Osteoblast (primary cell): ENCODE measurements at regions not wholly inside any gene's neighbourhood (a gene's known extent, or its start where the extent isn't known, plus 50 kb on each side); places are given as distances from the start of the nearest gene placed in this dataset.

Source experiments
- DNase-seq: peaks from one replicate; pipeline ENCODE4 v3.0.0; 2011; ENCODE audit warnings: low spot score, mixed read lengths; ENCODE audit not compliant: insufficient read length; ENCODE audit errors: missing footprints
- H2AFZ ChIP-seq: 2 replicates; pipeline ENCODE4 v1.6.0; 2011; ENCODE audit warnings: mild to moderate bottlenecking, low read length
- H3K27ac ChIP-seq: 2 replicates; pipeline ENCODE4 v1.5.1; 2011; ENCODE audit warnings: mild to moderate bottlenecking, low read depth, low read length, moderate library complexity
- H3K27me3 ChIP-seq: 2 replicates; pipeline ENCODE4 v1.6.0; 2012; ENCODE audit warnings: mild to moderate bottlenecking, control low read depth, inconsistent platforms, low read length, moderate library complexity; ENCODE audit not compliant: insufficient read depth
- H3K36me3 ChIP-seq: 2 replicates; pipeline ENCODE4 v1.5.1; 2011; ENCODE audit warnings: mild to moderate bottlenecking, low read length, control low read depth, moderate library complexity; ENCODE audit not compliant: insufficient read depth
- H3K4me1 ChIP-seq: 2 replicates; pipeline ENCODE4 v1.5.1; 2011; ENCODE audit warnings: mild to moderate bottlenecking, low read length, control low read depth, moderate library complexity; ENCODE audit not compliant: insufficient read depth
- H3K4me2 ChIP-seq: 2 replicates; pipeline ENCODE4 v1.6.0; 2011; ENCODE audit warnings: mild to moderate bottlenecking, low read length; ENCODE audit not compliant: insufficient read depth
- H3K4me3 ChIP-seq: fragments of 200-600 bp; sonication (generic); 3 replicates; pipeline ENCODE4 v1.5.1; 2012; ENCODE audit warnings: mild to moderate bottlenecking, low read length, inconsistent platforms; ENCODE audit not compliant: insufficient read depth
- H3K79me2 ChIP-seq: 2 replicates; pipeline ENCODE4 v1.6.0; 2012; ENCODE audit warnings: mild to moderate bottlenecking, low read length, control low read depth, inconsistent platforms; ENCODE audit not compliant: insufficient read depth
- H3K9me3 ChIP-seq: 2 replicates; pipeline ENCODE4 v1.5.1; 2011; ENCODE audit warnings: low read depth, low read length, control low read depth
- H4K20me1 ChIP-seq: 2 replicates; pipeline ENCODE4 v1.6.0; 2012; ENCODE audit warnings: mild to moderate bottlenecking, low read length, control low read depth; ENCODE audit not compliant: insufficient read depth
- TF ChIP-seq, protein P1 (sequence below): IDR thresholded peaks from 2 replicates; pipeline ENCODE4 v1.5.1; 2011; ENCODE audit warnings: mild to moderate bottlenecking, low read depth, low read length, moderate library complexity; ENCODE audit errors: extremely low read depth

DNA sequence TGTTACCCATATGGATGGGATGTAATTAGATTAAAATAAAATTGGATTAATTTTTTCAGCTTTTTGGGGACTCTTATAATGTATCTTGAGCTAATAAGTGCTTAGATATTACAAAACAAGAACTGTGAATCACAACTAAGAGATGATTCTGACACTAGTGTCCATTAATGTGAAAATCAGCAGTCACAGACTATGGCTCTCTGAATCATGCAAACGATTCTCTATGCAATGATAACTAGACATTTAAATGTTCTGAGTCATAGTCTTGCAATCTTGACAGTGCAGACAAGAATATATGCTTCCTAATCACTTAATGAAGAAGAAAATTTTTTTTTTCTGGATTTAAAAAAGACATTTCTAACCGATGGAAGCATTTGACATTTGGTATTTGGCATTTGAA lies 82.2 kb upstream of the OPRM1 start:
- Histone ChIP-seq H2AFZ (no peak overlapping the region), H4K20me1 (no peaks in the 10 kb centered on the region), H3K27ac (no peak overlapping the region), H3K27me3 (no peaks in the 10 kb centered on the region), H3K4me1 (no peaks in the 10 kb centered on the region), H3K79me2 (no peaks in the 10 kb centered on the region), H3K4me2 (no peak overlapping the region), H3K9me3 (no peaks in the 10 kb centered on the region), H3K36me3 (no peaks in the 10 kb centered on the region), H3K4me3 (no peak overlapping the region)
- no peak for DNase-seq
- TF ChIP-seq, protein P1, sequence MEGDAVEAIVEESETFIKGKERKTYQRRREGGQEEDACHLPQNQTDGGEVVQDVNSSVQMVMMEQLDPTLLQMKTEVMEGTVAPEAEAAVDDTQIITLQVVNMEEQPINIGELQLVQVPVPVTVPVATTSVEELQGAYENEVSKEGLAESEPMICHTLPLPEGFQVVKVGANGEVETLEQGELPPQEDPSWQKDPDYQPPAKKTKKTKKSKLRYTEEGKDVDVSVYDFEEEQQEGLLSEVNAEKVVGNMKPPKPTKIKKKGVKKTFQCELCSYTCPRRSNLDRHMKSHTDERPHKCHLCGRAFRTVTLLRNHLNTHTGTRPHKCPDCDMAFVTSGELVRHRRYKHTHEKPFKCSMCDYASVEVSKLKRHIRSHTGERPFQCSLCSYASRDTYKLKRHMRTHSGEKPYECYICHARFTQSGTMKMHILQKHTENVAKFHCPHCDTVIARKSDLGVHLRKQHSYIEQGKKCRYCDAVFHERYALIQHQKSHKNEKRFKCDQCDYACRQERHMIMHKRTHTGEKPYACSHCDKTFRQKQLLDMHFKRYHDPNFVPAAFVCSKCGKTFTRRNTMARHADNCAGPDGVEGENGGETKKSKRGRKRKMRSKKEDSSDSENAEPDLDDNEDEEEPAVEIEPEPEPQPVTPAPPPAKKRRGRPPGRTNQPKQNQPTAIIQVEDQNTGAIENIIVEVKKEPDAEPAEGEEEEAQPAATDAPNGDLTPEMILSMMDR: no peak

DNA sequence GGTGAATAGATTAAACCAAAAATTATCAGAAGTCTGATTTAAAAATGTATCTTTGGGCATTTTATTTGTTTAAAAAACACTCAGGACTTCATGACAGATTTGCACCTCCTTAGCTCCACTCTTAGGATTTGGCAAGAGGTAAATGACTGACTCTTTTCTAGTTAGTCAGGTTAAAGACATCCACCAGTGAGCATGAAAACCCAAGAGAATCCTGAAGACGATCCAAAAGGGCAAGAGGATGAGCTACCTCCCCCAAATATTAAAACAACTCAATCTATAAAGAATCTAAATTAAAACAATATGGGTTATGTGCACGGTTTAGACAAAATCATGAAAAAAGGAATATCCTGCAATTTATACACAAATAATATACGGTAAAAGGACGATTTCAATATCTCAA lies 89.4 kb upstream of the OPRM1 start:
- H3K79me2 ChIP-seq: no peaks in the 10 kb centered on the region
- no peaks in the 10 kb centered on the region for H3K4me1 ChIP-seq
- H2AFZ ChIP-seq: no peak overlapping the region
- H3K27ac ChIP-seq: no peak overlapping the region
- no peaks in the 10 kb centered on the region for H3K36me3 ChIP-seq
- DNase-seq: no peak
- H3K4me3 ChIP-seq: no peak overlapping the region
- TF ChIP-seq, protein P1: no peak
- H3K4me2 ChIP-seq: no peak overlapping the region
- no peaks in the 10 kb centered on the region for H3K27me3 ChIP-seq
- no peaks in the 10 kb centered on the region for H4K20me1 ChIP-seq
- H3K9me3 ChIP-seq: no peaks in the 10 kb centered on the region

DNA sequence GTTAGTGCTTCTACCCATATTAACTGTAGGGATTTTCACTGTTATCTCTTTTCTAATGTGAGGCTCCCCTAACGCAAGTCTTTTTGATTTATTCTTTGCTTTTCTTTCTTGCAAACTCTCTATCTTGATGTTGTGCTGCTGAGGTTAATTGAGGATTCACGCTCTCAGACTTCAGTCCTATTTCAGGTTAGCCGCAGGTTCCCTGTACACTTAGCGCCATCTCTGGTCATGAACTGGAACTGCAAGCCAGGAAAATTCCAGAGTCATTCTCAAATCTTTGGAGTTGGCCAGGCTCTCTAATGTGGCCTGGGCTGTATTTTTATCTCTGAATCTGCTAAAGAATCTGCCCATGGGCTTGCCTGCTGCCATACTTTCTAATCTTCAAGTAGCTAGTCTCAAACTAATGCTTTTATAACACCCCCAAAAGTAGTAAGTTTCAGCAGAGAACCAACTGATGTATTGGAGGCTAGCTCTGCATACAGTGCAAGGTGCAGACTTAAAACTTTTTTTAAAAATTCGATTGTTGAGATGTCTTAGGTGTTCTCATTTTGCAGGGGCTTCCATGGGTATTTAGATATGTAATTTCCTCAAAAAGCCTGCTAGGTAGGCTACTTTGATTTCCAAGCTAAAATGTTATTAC lies 91.1 kb upstream of the OPRM1 start:
- Histone ChIP-seq H3K36me3 (no peaks in the 10 kb centered on the region), H4K20me1 (no peaks in the 10 kb centered on the region), H3K79me2 (no peaks in the 10 kb centered on the region), H2AFZ (no peak overlapping the region), H3K27ac (no peak overlapping the region), H3K4me1 (no peaks in the 10 kb centered on the region), H3K4me2 (no peak overlapping the region), H3K4me3 (no peak overlapping the region), H3K27me3 (no peaks in the 10 kb centered on the region), H3K9me3 (no peaks in the 10 kb centered on the region)
- DNase-seq: no peak
- TF ChIP-seq, protein P1: peak; percentile 36

DNA sequence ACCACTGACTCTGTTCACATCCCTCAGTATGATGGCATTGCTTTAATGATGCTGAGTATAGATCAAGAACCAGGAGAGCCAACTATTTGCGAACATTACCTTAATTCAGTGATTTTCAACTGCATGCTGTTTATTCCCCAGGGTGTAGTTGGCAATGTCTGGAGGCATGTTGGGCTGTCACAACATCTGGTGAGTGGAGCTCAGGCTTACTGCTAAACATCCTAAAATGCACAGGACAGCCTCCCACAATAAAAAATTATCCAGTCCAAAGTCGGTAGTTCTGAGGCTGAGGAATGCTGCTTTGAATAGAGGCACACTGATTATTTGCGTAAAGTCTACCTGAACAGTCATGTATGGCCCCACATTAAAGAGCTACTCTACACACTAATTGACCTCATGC lies 94.8 kb upstream of the OPRM1 start:
- no peaks in the 10 kb centered on the region for H3K27me3 ChIP-seq
- no peaks in the 10 kb centered on the region for H4K20me1 ChIP-seq
- no peaks in the 10 kb centered on the region for H3K79me2 ChIP-seq
- no peak overlapping the region for H3K4me2 ChIP-seq
- peak; percentile 3 for DNase-seq
- H3K4me3 ChIP-seq: no peak overlapping the region
- TF ChIP-seq, protein P1: no peak
- H3K27ac ChIP-seq: no peak overlapping the region
- no peaks in the 10 kb centered on the region for H3K4me1 ChIP-seq
- no peak overlapping the region for H2AFZ ChIP-seq
- no peaks in the 10 kb centered on the region for H3K36me3 ChIP-seq
- no peaks in the 10 kb centered on the region for H3K9me3 ChIP-seq
